Psoas muscle (tissue), 7 donors: ENCODE measurements at regions not wholly inside any gene's neighbourhood (a gene's known extent, or its start where the extent isn't known, plus 50 kb on each side); places are given as distances from the start of the nearest gene placed in this dataset.

Experiments used
- ATAC-seq, 4 donors: fragments of 200-7000 bp; cut with Tn5 transposase; one replicate each; pipeline ENCODE4 v1.9.1; 2020; ENCODE audit warnings: moderate library complexity in 3 of 4, mild to moderate bottlenecking in 2 of 4
- DNase-seq, 2 donors: peaks; one replicate each; pipeline ENCODE4 v3.0.0-alpha.2; 2020
- H3K27ac ChIP-seq: fragments of 200-600 bp; one replicate; pipeline ENCODE4 v1.8.0; 2022
- H3K27me3 ChIP-seq, 3 donors: fragments of 200-600 bp in 1 of 3; one replicate each; pipeline versions ENCODE4 v1.6.1 to v1.8.0; 2013 to 2022; ENCODE audit warnings: low read length in 2 of 3, mild to moderate bottlenecking in 2 of 3, moderate library complexity in 1 of 3; ENCODE audit not compliant: insufficient read depth in 3 of 3
- H3K36me3 ChIP-seq, 2 donors: fragments of 200-600 bp in 1 of 2; one replicate each; pipeline versions ENCODE4 v1.6.1 to v1.8.0; 2013 to 2022; ENCODE audit warnings: low read depth in 1 of 2, mild to moderate bottlenecking in 1 of 2, moderate library complexity in 1 of 2; ENCODE audit not compliant: insufficient read depth in 1 of 2
- H3K4me1 ChIP-seq: fragments of 200-600 bp; one replicate; pipeline ENCODE4 v1.8.0; 2022
- H3K4me3 ChIP-seq: fragments of 200-600 bp; one replicate; pipeline ENCODE4 v1.8.0; 2022; ENCODE audit warnings: mild to moderate bottlenecking
- H3K9me3 ChIP-seq: fragments of 200-600 bp; one replicate; pipeline ENCODE4 v1.8.0; 2022
- CTCF ChIP-seq: fragments of 200-600 bp; IDR thresholded peaks from one replicate; pipeline ENCODE4 v1.8.0; 2022; ENCODE audit warnings: antibody characterized with exemption
- WGBS, 3 donors: extraction: QIAGEN DNeasy Blood & Tissue Kit; methylation state at CpG; one replicate each; pipeline versions ENCODE4 v1.1.6 to v1.1.7; 2013; 5-methylcytosine and 5-hydroxymethylcytosine counted together
- intact Hi-C, 2 donors: fragments of 100-400 bp; cut with DNase I; formaldehyde crosslinking; loops; one replicate each; pipeline versions ENCODE4 v1.11.0 to v1.14.2; 2022
- donor health status: healthy with polysubstance abuse.
- donor health status: DM: no; HTN: no; CAD: no; lungs with moderate emphysema.
- donor health status: Bipolar disorder and iron deficiency.
- donor health status: healthy.
- donor health status: DM: yes; HTN: yes; CAD: no.
- donor health status: DM: no; HTN: no; CAD: no.
- donor health status: DM: yes; HTN: yes; CAD: no.

- 19 to 35% (median 24%) methylated on average over 3 of the region's 3 CpGs for WGBS, 3 donors
- no peaks in the 10 kb centered on the region for H3K36me3 ChIP-seq
- DNase-seq: no peak
- no peak for TF ChIP-seq CTCF
- H3K4me3 ChIP-seq: no peak overlapping the region
- intact Hi-C loops: no loop called here
- H3K27ac ChIP-seq: no peak overlapping the region
- no peaks in the 10 kb centered on the region for H3K27me3 ChIP-seq
- H3K4me1 ChIP-seq: no peaks in the 10 kb centered on the region
- H3K9me3 ChIP-seq: no peaks in the 10 kb centered on the region
- ATAC-seq: no peak
Measured at GRCh38 chr12:84696908-84697540, 215.6 kb downstream of the SLC6A15 start.

GRCh38 chr12:84696281-84696680 lies 216.3 kb downstream of the SLC6A15 start:
- DNase-seq (no peak), ATAC-seq (no peak)
- H3K4me3 ChIP-seq: no peak overlapping the region
- TF ChIP-seq CTCF: no peak
- no peak overlapping the region for H3K27ac ChIP-seq
- no peaks in the 10 kb centered on the region for H3K9me3 ChIP-seq
- WGBS, 3 donors: 43 to 52% (median 48%) methylated on average over 2 of the region's 2 CpGs
- H3K4me1 ChIP-seq: no peaks in the 10 kb centered on the region
- intact Hi-C loops: no loop called here
- no peaks in the 10 kb centered on the region for H3K27me3 ChIP-seq
- no peaks in the 10 kb centered on the region for H3K36me3 ChIP-seq

- no peaks in the 10 kb centered on the region for H3K9me3 ChIP-seq
- H3K4me3 ChIP-seq: no peak overlapping the region
- DNase-seq (no peak), ATAC-seq (no peak)
- no peak for TF ChIP-seq CTCF
- H3K27me3 ChIP-seq: no peaks in the 10 kb centered on the region
- H3K27ac ChIP-seq: no peak overlapping the region
- no peaks in the 10 kb centered on the region for H3K4me1 ChIP-seq
- intact Hi-C loops: no loop called here
- H3K36me3 ChIP-seq: no peaks in the 10 kb centered on the region
Measured at GRCh38 chr12:84694116-84694515, 218.5 kb downstream of the SLC6A15 start.

- no peak for ATAC-seq
Measured at GRCh38 chr12:84692071-84692470, 220.5 kb downstream of the SLC6A15 start.

More at GRCh38 chr12:84692071-84692470, 220.5 kb downstream of the SLC6A15 start:
- H3K4me3 ChIP-seq: no peak overlapping the region
- no peak for TF ChIP-seq CTCF
- intact Hi-C loops: no loop called here
- no peak overlapping the region for H3K27ac ChIP-seq
- H3K9me3 ChIP-seq: no peaks in the 10 kb centered on the region
- H3K36me3 ChIP-seq: no peaks in the 10 kb centered on the region
- DNase-seq: no peak
- H3K4me1 ChIP-seq: no peaks in the 10 kb centered on the region
- H3K27me3 ChIP-seq: no peaks in the 10 kb centered on the region
